ENCODE measurements at regions not wholly inside any gene's neighbourhood (a gene's known extent, or its start where the extent isn't known, plus 50 kb on each side); places are given as distances from the start of the nearest gene placed in this dataset.

DNA sequence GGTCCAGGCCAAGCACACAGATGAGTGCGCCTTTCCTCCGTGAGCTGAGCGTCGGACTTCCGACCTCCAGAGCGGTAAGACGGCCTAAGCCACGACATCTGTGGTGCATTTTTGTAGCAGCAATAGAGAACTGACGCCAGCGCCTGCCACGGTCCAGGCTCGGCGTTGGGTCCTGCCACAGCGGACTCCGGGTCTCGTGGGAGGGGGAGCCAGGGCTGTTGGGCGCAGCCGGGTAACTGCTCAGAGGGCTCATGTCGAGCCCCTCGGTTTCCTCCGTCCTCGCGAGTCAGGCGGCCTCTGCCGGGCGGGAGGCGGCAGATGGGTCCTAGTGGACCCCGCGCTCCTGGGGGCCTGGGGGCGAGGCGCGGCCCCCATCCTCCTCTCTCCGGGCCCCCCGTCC is 216.1 kb downstream of the QKI start:
- H3K36me3 ChIP-seq = no peaks in the 10 kb centered on the region
- no peak overlapping the region for H3K27ac ChIP-seq
- no peak for TF ChIP-seq CTCF (IDR thresholded peaks at IDR 0.05)
- peaks cover 0 to 4% of the 10 kb centered on the region in 2 donors for H3K9me3 ChIP-seq
- peaks cover 16 to 29% of the 10 kb centered on the region in 2 donors for H3K27me3 ChIP-seq
- ATAC-seq = no peak
- no peak overlapping the region for H3K4me3 ChIP-seq
- intact Hi-C loops (cut with DNase I) = no loop called here
- H3K4me1 ChIP-seq = no peaks in the 10 kb centered on the region
- no peak for DNase-seq

DNA sequence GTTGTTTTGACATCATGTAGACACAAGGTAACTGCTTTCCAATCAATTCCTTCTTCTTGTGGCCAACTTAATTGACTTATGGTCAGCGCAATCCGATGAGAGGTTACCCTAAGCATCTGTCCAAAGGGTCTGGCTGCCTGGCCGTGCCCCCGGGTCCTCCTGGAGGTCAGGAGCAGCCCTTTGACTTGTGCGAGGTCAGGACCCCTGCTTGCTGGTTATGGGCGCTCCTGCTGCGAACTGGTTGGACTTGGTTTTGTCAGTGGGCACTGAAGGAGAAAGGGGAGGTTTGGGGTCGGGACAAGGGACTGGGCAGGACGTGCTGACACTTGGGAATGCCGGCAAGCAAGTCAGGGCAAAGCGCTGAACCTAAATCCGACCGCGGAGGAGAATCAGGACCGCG is 215.6 kb downstream of the QKI start:
- TF ChIP-seq CTCF (IDR thresholded peaks at IDR 0.05) = no peak
- no peak overlapping the region for H3K27ac ChIP-seq
- H3K4me1 ChIP-seq = no peaks in the 10 kb centered on the region
- no peaks in the 10 kb centered on the region for H3K36me3 ChIP-seq
- no peak for ATAC-seq
- intact Hi-C loops (cut with DNase I) = no loop called here
- H3K4me3 ChIP-seq = no peak overlapping the region
- H3K9me3 ChIP-seq = peaks cover 0 to 4% of the 10 kb centered on the region in 2 donors
- no peak for DNase-seq
- H3K27me3 ChIP-seq = peaks cover 16 to 29% of the 10 kb centered on the region in 2 donors
